ENCODE measurements at regions not wholly inside any gene's neighbourhood (a gene's known extent, or its start where the extent isn't known, plus 50 kb on each side); places are given as distances from the start of the nearest gene placed in this dataset.

DNA sequence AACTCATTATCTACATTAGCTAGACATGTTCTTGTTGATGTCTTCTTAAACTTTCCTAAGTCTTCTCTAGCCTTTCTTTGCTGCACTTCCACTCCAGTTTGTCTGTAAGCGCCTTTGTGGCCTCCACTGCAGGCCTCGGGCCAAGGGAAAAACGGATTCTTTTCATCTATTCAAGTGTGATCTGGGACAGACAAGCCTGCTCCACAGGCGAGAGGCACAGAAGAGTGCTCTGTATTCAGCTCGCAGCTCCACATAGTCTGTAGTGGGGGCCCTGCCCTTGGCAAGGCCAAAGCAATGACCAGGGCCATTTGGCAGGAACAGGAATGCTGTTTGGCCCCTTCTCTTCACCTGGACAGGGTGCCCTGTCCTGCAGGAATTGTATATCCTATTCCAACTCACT lies 84.1 kb upstream of the BARX2 start:
- TF ChIP-seq, protein P1, sequence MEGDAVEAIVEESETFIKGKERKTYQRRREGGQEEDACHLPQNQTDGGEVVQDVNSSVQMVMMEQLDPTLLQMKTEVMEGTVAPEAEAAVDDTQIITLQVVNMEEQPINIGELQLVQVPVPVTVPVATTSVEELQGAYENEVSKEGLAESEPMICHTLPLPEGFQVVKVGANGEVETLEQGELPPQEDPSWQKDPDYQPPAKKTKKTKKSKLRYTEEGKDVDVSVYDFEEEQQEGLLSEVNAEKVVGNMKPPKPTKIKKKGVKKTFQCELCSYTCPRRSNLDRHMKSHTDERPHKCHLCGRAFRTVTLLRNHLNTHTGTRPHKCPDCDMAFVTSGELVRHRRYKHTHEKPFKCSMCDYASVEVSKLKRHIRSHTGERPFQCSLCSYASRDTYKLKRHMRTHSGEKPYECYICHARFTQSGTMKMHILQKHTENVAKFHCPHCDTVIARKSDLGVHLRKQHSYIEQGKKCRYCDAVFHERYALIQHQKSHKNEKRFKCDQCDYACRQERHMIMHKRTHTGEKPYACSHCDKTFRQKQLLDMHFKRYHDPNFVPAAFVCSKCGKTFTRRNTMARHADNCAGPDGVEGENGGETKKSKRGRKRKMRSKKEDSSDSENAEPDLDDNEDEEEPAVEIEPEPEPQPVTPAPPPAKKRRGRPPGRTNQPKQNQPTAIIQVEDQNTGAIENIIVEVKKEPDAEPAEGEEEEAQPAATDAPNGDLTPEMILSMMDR (IDR thresholded peaks at IDR 0.05; ENCODE audit: poor library complexity, severe bottlenecking): no peak
- TF ChIP-seq RAD21 (conservative IDR thresholded peaks at IDR 0.05): no peak
- TF ChIP-seq TAF1 (IDR thresholded peaks at IDR 0.05; ENCODE audit: low read depth): no peak
- no peak for TF ChIP-seq EZH2 (IDR thresholded peaks at IDR 0.05; ENCODE audit: borderline replicate concordance, insufficient read depth, low read length, poor library complexity, severe bottlenecking)
- no peak for TF ChIP-seq EP300 (conservative IDR thresholded peaks at IDR 0.05; ENCODE audit: poor library complexity, severe bottlenecking)
- TF ChIP-seq POLR2AphosphoS5 (IDR thresholded peaks at IDR 0.05): no peak
- TF ChIP-seq, protein P2, sequence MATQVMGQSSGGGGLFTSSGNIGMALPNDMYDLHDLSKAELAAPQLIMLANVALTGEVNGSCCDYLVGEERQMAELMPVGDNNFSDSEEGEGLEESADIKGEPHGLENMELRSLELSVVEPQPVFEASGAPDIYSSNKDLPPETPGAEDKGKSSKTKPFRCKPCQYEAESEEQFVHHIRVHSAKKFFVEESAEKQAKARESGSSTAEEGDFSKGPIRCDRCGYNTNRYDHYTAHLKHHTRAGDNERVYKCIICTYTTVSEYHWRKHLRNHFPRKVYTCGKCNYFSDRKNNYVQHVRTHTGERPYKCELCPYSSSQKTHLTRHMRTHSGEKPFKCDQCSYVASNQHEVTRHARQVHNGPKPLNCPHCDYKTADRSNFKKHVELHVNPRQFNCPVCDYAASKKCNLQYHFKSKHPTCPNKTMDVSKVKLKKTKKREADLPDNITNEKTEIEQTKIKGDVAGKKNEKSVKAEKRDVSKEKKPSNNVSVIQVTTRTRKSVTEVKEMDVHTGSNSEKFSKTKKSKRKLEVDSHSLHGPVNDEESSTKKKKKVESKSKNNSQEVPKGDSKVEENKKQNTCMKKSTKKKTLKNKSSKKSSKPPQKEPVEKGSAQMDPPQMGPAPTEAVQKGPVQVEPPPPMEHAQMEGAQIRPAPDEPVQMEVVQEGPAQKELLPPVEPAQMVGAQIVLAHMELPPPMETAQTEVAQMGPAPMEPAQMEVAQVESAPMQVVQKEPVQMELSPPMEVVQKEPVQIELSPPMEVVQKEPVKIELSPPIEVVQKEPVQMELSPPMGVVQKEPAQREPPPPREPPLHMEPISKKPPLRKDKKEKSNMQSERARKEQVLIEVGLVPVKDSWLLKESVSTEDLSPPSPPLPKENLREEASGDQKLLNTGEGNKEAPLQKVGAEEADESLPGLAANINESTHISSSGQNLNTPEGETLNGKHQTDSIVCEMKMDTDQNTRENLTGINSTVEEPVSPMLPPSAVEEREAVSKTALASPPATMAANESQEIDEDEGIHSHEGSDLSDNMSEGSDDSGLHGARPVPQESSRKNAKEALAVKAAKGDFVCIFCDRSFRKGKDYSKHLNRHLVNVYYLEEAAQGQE (IDR thresholded peaks at IDR 0.05; ENCODE audit: borderline replicate concordance): no peak
- no peak for TF ChIP-seq SMC3 (conservative IDR thresholded peaks at IDR 0.05; ENCODE audit: poor library complexity)
- no peak for TF ChIP-seq MXI1 (conservative IDR thresholded peaks at IDR 0.05; ENCODE audit: poor library complexity, severe bottlenecking)

Measured in neural cell (in vitro differentiated cells).